ENCODE measurements at regions not wholly inside any gene's neighbourhood (a gene's known extent, or its start where the extent isn't known, plus 50 kb on each side); places are given as distances from the start of the nearest gene placed in this dataset.

GRCh38 chr5:77139001-77139400 lies 51.9 kb upstream of the ZBED3 start:
- TF ChIP-seq EZH2phosphoT487 (IDR thresholded peaks at IDR 0.05; ENCODE audit: borderline replicate concordance, low read depth, low read length) (no peak), CTCF (conservative IDR thresholded peaks at IDR 0.05; ENCODE audit: low read length) (no peak)

Measured in OCI-LY7 (cell line).